NCI-H1092 treated with DMSO at 0.1 percent for 48 hours (cell line): ENCODE measurements at regions not wholly inside any gene's neighbourhood (a gene's known extent, or its start where the extent isn't known, plus 50 kb on each side); places are given as distances from the start of the nearest gene placed in this dataset.
"Not testable (repeated sequence)": the region's sequence is repeated elsewhere in the genome, so short reads cannot be mapped to it uniquely, and the experiment has no call there.

Experiments
- DNase-seq: peaks from one replicate; lab custom pipeline; 2025; lab: John Stamatoyannopoulos, UW

DNA sequence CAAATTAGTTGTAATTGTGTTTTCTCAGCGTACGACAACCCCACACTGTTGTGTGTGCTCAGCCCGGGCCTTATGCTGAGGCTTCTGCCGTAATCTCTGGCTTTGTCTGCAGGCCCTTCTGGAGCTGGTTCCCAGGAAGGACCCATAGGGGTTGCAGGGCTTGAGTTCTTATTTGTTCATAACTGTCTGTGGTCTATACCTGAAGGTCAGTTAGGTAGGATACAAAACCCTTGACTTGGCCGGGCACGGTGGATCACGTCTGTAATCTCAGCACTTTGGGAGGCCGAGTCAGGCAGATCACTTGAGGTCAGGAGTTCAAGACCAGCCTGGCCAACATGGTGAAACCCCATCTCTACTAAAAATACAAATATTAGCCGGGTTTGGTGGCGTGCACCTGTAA, 1010.2 kb downstream of the BRD1 start:
- not testable (repeated sequence) for DNase-seq

DNA sequence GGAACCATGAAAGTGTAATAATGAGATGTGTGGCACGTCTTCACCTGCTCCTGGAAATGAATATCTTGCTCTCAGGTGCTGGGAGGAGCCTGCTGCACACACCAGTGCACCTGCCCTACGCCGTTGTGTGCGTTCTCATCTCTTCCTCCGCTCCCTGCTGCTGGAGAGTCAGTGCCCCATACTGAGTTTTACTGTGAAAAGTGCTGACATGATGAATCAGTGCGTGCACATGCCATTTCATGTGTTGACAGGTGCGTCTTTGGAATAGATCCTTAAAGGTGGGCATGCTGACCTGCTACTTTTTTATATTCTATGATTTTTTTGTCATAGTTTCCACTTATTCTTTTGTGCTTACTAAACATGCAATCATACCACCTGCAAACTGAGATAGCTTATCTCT, 1015.8 kb downstream of the BRD1 start:
- DNase-seq, result no peak

DNA sequence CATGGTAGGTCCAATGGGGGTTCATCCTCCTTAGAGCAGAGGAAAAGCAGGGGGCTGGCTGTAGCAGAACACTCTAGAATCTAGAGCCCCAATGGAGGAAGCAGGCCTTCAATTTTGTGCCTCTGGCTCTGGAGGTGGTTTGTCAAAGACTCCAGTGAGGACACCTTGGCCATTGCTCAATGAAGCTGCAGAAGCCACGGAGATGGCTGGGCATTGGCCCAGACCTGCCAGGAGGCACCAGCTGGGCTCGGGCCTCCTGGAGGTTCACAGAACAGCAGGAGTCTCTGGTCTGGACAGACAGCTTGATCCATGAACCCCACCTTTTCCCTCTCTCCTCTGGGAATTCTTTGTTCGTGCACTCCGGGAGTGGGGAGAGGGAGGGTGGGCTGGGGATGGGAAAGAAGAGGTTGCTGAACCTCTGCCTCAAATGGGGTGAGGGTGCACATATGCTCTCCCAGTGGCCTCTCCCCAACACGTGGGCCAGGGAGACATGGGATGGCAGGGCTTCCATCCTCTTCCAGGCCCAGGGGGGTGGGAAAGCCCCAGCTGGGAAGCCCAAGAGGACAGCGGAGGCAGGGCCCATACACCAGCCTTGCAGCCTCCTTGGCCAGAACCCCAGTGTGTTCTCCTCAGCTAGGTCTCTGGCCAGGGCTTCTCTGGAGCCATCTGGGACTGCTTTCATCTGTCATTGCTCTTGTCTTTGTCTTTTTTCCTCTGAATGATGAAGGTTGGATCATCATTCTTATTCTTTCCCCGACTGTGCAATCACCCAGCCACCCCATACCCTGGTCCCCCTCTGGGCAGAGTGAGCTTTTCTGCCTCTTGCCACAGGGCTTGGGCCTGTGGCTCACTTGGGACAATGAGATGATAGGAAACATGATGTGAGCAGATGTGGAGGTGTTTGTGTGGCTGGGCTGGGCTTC, 1019.4 kb downstream of the BRD1 start:
- no peak for DNase-seq

GRCh38 chr22:48807155-48807554, 1020.5 kb downstream of the BRD1 start:
- DNase-seq, result peak; percentile 13

DNA sequence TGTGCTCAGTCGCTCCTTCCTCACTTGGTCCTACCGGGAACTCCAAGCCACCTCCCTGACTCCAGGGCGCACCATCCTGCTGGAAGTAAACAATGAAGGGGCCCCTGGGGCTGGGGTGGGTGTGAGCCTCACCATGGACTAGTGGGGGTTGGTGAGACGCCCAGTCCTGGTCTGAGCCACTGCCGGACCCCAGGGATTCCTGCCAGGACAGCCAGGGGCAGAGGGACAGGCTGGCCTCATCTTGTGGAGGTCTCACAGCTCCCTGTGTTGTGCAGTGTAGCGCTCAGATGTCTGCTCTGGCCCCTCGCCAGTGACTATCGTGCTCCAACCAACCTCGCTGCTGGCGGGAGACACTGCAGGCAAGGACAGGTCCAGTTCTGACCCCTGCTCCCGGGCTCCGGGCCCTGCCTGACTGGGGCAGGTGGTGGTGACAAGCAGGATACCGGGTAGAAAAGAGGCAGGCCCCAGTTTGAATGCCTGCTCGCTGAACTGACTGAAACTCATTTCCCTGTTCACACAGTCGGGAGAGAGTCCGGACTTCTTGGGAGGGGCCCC, 1021.4 kb downstream of the BRD1 start:
- no peak for DNase-seq

- no peak for DNase-seq
These were observed 1022.2 kb downstream of the BRD1 start for GRCh38 chr22:48805516-48805915.

DNA sequence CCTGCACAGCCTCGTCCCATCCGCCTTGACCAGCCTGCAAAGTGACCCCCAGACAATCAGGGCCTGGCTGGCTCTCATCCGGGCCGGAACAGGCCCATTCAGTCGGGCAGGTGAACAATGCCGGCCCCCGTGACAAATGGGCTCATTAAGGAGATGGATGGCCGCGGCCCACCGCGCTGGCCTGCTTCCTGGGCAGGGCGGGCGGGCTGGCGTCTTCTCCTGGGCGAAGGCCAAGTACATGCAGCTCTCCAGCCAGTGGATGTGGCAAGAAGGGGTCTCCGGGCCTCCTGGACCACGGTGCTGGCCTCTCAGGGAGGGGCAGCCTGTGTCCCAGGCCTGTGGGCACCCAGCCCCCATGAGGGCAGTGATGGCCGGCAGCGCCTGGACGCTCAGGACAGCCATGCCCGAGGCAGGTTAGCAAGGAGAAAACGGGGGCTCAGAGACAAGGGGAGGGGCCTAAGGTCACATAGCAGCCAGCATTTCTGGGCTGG, 1022.8 kb downstream of the BRD1 start:
- peak; percentile 25 for DNase-seq

- DNase-seq, result no peak
These were observed 1023.5 kb downstream of the BRD1 start for GRCh38 chr22:48803948-48804810.

DNA sequence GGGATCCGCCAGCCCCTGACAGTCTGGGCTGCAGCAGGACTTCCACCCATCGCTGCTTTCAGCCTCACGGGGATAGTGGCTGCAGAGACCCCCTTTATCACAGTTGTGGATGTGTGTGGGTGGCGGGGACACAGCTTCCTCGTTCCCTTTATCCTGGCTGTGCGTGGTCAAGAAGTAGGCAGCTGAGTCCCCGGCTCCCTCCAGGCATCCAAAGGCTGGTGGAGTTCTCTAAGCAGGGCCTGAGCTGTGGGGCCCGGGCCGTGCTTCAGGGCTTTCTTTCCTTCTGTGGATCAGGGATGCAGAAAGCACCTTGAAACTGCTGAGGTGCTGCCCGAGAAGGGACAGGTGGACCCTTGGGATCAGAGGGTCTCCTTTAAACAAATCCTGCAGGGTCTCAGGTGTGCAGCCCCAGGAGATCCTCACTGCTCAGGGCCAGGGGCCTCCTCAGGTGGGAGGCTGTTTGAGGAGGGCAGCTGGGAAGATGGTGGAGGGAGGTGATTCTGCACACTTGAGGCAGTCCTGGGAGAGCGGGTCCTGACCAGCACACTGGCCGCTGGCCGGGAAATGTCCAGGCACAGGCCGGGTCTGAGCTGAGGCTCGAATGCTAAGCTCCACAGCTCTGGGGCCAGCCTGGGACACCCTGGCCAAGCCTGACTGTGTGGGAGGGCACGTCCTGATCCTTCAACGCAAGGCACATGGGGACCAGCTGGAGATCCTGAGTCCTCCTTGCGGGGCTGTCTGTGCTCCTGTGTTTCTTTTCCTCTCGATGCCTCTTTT, 1024.3 kb downstream of the BRD1 start:
- DNase-seq, result no peak

DNA sequence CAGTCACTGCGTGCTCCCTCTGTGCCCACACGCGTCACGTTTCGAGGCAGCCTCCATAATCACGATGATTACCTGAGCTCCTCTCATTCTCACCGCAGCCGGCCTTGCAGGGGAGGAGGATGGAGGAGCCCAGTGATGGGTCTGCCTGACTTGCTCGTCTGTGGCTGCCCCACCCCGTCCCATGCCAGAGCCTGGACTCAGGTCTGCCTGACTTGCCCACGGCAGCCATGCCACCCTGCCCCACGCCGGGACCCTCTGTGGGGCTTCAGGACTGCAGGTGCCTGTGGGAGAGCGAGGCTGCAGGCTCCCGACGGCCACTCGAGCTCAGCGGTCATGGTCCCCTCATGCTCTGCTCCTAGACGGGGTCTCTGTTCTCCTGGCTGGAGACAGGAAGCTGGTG, 1025.1 kb downstream of the BRD1 start:
- no peak for DNase-seq

DNA sequence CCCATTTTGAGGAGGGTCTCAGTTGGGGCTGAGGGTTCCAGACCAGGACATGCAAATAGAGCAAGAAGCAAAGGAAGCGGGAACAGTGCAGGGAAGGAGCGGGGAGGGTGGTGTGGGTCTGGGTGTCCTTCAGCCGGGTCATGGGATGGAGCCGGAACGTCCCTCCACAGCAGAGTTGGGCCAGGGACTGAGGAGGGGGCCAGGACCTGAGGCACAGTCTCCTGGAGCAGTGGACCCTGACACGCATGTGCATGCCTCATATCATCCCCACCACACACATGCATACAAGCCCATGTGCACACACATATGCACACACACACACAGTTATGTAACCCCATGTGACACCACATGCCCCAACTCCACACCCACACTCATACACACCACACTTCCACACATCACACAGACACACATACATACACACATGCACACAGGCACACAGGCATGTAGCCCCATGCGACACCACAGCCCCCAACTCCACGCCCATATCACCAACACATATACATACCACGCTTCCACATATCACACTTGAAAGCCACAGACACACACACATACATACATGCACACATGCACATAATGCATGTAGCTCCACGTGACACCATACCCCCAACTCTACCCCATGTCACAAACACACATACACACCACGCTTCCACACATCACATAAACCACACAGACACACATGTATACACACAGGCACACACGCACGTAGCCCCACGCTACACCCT, 1026.6 kb downstream of the BRD1 start:
- DNase-seq, result no peak

GRCh38 chr22:48800036-48800885, 1027.4 kb downstream of the BRD1 start:
- DNase-seq, result no peak

GRCh38 chr22:48799227-48799970, 1028.3 kb downstream of the BRD1 start:
- DNase-seq, result no peak

GRCh38 chr22:48798281-48799226, 1029.1 kb downstream of the BRD1 start:
- DNase-seq, result no peak

DNA sequence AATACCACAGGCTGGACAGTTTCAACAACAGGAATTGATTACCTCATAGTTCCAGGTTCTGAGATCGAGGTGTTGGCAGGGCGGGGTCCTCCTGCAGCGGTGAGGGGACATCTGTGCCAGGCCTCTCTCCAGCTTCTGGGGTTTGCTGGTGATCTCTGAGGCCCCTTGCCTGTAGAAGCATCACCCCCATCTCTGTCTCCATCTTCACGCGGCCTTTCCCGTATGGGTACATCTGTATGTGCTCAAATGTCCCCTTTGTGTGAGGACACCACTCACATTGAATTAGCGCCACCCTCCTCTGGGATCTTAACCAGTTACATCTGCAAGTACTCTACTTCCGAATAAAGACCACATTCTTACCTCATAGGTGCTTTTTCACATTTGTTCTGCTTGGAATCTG, 1029.9 kb downstream of the BRD1 start:
- no peak for DNase-seq

GRCh38 chr22:48796310-48797015, 1031.2 kb downstream of the BRD1 start:
- no peak for DNase-seq

GRCh38 chr22:48795664-48796063, 1032.0 kb downstream of the BRD1 start:
- DNase-seq, result no peak

DNA sequence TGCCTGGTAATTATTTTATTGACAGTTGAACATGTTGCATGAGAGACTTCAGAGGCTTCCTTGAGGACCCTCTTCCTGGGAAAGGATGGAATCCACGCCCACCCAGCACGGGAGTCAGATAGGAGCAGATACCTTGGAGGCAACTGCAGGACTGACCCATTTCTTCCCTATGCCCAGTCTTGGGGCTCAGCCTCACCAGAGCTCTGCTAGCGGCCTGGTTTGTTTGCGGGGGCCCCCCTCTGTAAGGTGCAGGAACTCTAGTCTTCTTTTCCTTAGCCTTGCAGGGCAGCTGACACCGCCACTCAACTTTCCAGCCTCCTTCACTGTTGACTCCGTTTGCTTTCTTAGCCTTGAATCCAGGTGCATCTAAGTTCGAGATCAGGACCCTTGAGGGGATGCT, 1032.8 kb downstream of the BRD1 start:
- DNase-seq, result no peak
